HG02642 (cell line): ENCODE measurements at regions not wholly inside any gene's neighbourhood (a gene's known extent, or its start where the extent isn't known, plus 50 kb on each side); places are given as distances from the start of the nearest gene placed in this dataset.
"Not testable (repeated sequence)": the region's sequence is repeated elsewhere in the genome, so short reads cannot be mapped to it uniquely, and the experiment has no call there.

ENCODE experiments used
- ATAC-seq: cut with Tn5 transposase; IDR thresholded peaks from one replicate; pipeline ENCODE4 v1.9.1; 2021; ENCODE audit warnings: mild to moderate bottlenecking; ENCODE audit not compliant: unreplicated experiment, poor library complexity

DNA sequence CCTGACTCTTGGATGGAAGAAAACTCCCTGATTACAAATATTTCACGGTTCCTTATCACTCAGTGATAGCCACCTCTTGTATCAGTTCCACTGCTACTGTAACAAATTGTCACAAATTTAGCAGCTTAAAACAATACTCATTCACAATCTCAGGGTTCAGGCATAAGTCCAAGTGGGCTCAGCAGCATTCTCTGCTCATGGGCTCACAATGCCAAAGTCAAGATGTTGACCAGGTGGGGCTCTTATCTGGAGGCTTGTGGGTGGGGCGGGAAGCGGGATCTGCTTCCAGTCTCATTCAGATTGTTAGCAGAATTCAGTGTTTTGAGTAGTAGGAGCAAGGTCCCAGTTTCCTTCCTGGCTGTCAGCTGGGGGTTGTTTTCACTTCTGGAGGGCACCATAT, 137.3 kb upstream of the FAM78B start:
- no peak for ATAC-seq

DNA sequence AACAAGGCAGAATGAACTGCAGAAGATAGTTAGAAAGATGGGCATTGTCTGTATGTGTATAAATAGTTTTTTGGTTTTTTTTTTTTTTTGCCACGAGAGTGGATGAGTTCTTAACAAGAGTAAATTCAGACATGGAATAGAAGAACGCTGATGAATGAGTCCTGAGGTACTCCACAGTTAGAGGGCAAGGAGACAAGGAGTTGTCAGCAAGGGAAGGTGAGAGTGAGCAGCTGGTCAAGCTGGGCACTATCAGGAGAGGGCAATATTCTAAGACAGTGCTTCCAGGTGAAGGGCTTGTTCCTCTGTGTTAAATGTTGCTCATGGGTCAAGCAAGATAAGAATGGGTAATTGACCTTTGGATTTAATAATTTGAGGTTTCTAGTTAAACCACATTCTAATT, 138.6 kb upstream of the FAM78B start:
- no peak for ATAC-seq

GRCh38 chr1:166307261-166308188, 140.7 kb upstream of the FAM78B start:
- ATAC-seq: no peak

GRCh38 chr1:166316306-166316705, 149.5 kb upstream of the FAM78B start:
- ATAC-seq: not testable (repeated sequence)

DNA sequence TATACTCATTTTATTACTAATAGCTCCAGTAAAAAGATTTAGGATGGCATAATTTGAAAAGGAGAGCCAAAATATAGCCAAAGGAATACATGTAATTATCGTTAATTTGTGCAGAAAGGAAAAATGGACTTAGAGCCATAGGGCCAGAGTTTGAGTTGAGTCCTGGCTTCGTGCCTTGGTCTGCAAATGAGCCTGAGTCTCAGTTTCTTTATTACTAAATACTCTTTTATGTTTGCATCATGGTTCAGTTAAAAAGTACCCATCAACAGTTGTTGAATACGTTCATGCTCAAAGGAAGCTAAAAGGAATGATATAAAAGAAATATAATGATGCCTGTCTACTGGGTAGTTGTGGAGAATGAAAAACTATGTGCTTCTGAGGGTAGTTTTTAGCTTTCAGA, 155.7 kb upstream of the FAM78B start:
- no peak for ATAC-seq

DNA sequence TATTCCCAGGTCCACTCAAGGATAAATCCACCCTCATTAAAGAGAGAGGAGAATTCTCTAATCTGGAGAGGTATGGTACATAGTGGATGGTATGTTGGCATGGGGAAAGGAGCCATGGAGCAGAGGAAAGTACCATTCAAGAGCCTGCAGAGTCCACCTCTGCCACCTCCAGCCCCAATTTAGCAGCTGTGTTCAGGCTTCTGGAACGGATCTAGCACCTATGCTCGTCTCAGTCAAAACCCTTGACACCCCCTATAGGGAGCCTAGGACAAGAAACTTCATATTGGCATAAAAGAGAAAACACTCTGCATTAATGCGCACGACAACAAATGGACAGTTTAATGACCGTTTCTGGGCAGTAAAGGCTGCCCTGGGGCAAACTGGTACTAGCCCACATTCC, 161.1 kb upstream of the FAM78B start:
- no peak for ATAC-seq

- no peak for ATAC-seq
Observed at GRCh38 chr1:166328956-166329355, 162.2 kb upstream of the FAM78B start.

GRCh38 chr1:166330096-166330495, 163.3 kb upstream of the FAM78B start:
- ATAC-seq: no peak

DNA sequence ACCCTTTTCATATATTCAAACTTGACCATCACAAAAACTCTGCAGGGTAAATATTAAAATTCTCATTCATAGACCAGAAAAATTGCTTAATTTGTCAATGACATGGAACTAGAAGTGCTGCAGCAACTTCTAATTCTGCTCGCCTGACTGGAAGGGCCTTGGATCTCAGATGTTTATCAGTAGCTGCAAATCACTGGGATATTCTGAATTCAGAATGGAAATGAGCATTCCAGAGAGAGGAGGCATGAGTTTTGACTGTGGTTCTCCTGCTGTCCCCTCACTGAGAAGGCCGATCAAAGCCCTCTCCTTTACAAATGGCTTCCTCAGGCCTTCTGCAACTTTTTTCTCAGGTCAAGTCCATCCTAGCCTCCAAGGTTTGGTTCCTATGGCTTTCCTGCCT, 171.3 kb upstream of the FAM78B start:
- no peak for ATAC-seq

GRCh38 chr1:166340709-166341108, 173.9 kb upstream of the FAM78B start:
- ATAC-seq: no peak

DNA sequence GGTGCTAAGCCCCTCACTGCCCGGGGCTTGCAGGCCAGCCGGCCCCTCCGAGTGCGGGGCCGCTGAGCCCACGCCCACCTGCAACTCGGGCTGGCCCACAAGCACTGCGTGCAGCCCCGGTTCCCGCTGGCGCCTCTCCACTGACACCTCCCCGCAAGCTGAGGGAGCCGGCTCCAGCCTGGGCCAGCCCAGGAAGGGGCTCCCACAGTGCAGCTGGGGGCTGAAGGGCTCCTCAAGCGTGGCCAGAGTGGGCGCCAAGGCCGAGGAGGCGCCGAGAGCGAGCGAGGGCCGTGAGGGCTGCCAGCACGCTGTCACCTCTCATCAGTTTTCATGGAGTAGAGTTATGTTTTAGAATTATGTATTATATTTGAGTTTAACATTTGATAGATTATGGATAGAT, 176.5 kb upstream of the FAM78B start:
- no peak for ATAC-seq

- ATAC-seq: no peak
Observed at GRCh38 chr1:166350490-166350889, 183.7 kb upstream of the FAM78B start.

DNA sequence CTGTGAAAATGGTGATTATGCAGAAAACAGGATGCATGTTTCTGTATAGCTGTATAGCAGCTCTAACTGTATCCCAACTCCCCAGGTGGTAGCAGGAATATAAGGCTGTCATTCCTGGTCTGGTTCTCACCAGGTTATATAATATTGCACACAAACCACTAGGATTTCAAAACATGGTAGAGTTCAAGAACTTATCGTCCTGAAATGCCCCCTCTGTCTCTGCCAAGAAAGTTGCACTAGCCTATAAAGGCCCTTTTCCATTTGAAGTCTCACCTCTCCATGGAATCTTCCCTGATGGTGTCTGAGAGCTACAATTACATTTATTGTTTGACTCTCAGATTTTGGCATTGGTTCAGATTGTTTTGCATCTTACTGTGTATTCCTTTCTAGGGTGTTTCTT, 184.9 kb upstream of the FAM78B start:
- ATAC-seq: no peak

DNA sequence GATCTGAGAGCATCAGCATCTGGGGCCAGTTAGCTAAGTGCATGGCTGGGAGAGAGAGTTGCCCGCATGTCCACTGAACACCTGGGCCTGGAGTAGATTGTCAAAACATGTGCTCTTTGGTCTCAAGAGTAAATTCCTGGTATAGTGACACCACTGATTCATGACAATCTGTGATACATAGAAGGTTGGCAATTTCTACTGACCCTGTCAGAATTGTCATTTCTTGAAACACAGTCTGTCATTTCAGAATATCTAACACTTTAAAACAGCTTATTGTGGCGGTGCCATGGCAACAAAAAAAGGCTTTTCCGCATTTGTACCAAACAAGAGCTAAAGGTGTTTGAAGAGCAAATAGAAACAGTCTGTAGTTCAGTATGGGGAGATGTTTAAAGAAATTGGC, 186.4 kb upstream of the FAM78B start:
- no peak for ATAC-seq

DNA sequence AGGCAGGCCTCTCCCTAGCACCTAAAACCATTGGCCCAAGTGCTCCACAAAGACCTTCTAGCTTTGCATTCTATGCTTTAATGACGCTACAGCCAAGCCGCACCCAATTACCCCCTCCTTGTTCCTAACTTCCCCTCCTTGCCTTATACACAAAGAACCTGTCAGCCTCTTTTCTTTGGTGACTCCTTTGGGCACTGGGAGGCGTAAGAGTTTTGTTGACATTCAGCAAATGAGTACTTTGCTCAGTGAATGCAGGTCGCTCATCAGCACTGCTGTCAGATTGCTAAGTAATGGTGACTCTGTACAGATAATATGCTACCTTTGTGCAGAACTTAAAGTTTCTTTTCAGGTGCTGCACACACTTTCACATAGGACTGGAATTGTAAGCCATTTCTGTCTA, 187.6 kb upstream of the FAM78B start:
- ATAC-seq: no peak

DNA sequence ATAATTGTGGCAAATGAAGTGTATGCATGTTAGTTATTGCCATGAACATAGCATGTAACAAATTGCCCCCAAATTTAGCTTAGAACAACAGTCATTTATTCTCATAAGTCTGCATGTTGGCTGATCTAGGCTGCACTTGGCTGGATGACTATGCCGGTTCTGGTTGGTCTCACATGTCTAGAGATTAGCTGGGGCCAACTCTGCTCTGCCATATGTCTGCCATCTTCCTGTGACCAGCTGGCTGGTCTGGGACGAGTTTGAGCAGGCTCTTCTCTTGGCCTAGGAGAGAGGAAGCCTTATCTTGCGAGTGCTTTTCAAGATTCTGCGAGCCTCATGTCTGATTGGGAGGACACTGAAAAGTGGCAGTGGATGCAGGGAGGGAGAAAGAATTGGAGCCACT, 198.3 kb upstream of the FAM78B start:
- no peak for ATAC-seq

- no peak for ATAC-seq
Observed at GRCh38 chr1:166368030-166368429, 201.2 kb upstream of the FAM78B start.

GRCh38 chr1:166377896-166378295, 211.1 kb upstream of the FAM78B start:
- no peak for ATAC-seq

DNA sequence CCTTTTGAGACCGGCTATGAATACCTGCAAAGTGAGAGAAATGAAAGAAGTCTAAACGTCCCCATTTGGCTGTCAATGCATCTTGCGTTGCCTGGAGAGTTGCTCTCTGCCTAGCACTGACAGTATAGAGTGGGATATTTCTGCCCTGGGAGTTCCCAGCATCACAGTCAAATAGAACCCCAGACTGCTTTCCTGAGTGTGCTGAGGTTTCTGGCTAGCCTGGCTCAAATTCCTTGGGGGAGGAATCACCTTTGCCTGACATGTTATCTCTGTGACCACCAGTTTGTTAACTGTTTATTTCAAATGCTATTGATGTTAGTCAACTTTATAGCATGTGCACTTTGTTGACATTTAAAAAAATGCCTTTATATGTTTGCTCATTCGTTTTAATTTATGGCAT, 212.0 kb upstream of the FAM78B start:
- no peak for ATAC-seq

DNA sequence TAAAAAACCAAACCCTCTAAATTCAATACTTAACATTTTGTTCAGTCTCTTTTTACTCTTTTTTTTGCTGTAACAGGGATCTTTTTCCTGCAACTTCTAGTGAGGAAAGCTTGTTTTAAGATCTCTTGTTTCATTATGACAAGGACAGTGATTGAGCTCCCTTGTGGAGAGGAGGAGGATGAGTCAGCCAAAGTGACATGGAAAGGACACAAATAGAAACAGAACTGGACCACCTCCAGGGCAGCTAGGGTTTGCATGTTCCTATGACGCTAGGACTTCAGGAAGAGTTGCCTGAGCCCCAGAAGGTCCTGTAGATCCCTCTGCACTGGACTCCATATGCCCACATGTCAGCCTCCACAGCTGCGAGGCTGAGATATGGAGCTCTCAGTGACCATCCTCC, 212.6 kb upstream of the FAM78B start:
- no peak for ATAC-seq

DNA sequence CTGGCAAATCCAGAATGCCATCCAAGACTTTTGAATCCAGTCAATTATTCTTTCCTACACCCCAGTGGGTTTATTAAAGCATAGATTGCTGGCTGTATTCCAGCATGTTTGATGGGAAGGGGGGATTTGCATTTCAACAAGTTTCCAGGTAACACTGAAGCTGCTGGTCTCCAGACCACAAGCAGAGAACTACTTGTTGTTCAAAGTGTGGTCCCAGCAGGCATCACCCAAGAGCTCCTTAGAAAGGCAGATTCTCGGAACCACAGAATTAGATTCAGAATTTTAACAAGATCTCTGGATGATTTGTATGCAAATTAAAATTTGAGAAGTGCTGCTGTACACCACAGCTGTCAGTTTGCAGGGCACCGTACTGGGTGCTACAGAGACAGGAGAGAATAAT, 216.3 kb upstream of the FAM78B start:
- ATAC-seq: no peak

DNA sequence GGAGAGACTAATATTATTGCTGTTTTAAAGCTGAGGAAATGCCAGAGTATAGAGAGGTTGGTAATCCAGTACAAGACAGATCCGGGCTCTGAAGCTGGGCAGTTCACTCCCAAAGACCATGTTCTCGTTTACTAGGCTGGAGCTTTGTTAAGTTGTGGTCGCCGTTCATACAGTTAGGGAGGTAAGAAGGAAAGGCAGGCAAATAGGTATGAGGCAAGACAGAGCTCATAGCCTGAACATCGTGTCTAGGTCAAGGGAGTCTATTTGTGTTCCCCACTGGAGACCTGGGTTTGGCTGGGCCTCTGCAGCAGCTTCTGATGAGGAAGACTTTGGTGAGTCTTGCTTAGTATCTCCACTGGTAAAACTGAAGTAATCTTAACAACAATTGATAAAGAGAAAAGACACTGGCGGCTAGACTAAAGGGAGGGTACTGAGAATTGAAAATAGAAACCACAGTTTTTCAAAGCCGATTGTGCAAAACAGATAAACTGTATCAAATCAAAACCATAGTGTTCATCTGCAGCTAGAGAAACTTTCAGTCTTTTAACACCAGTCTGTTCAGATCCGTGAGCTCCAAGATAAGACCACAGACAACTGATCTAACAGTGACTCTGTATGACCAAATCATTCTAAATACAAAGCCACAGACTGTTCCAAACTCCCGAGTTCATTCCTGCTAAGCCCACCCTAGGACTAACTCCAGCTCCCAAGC, 217.0 kb upstream of the FAM78B start:
- ATAC-seq: no peak
